GM12865 (cell line): ENCODE measurements at regions not wholly inside any gene's neighbourhood (a gene's known extent, or its start where the extent isn't known, plus 50 kb on each side); places are given as distances from the start of the nearest gene placed in this dataset.

ENCODE experiments used
- DNase-seq: peaks from one replicate; pipeline ENCODE4 v3.0.0; 2010; ENCODE audit warnings: low read depth
- H3K4me3 ChIP-seq: 2 replicates; pipeline ENCODE4 v1.5.1; 2011; ENCODE audit warnings: mild to moderate bottlenecking, low read depth, low read length, control low read depth
- CTCF ChIP-seq: IDR thresholded peaks from 2 replicates; pipeline ENCODE4 v1.5.1; 2011; ENCODE audit warnings: low read length, control low read depth, low read depth, inconsistent platforms; ENCODE audit not compliant: insufficient read depth; ENCODE audit errors: missing control alignments

GRCh38 chrX:96424007-96424406 lies 260.6 kb upstream of the DIAPH2 start:
- TF ChIP-seq CTCF: no peak
- no peak for DNase-seq
- no peak overlapping the region for H3K4me3 ChIP-seq

- no peak overlapping the region for H3K4me3 ChIP-seq
- no peak for DNase-seq
- no peak for TF ChIP-seq CTCF
Observed at GRCh38 chrX:96425200-96425599, 259.4 kb upstream of the DIAPH2 start.

- no peak for TF ChIP-seq CTCF
- no peak overlapping the region for H3K4me3 ChIP-seq
- no peak for DNase-seq
Observed at GRCh38 chrX:96430756-96431455, 253.7 kb upstream of the DIAPH2 start.

- no peak for DNase-seq
- no peak for TF ChIP-seq CTCF
- no peak overlapping the region for H3K4me3 ChIP-seq
Observed at GRCh38 chrX:96432647-96433046, 252.0 kb upstream of the DIAPH2 start.

- no peak overlapping the region for H3K4me3 ChIP-seq
- TF ChIP-seq CTCF: no peak
- no peak for DNase-seq
Observed at GRCh38 chrX:96433409-96434077, 251.1 kb upstream of the DIAPH2 start.

- DNase-seq: no peak
- no peak for TF ChIP-seq CTCF
- no peak overlapping the region for H3K4me3 ChIP-seq
Observed at GRCh38 chrX:96435378-96436035, 249.1 kb upstream of the DIAPH2 start.
